ENCODE measurements at regions not wholly inside any gene's neighbourhood (a gene's known extent, or its start where the extent isn't known, plus 50 kb on each side); places are given as distances from the start of the nearest gene placed in this dataset.
"Not testable (repeated sequence)": the region's sequence is repeated elsewhere in the genome, so short reads cannot be mapped to it uniquely, and the experiment has no call there.

GRCh38 chr5:20825951-20826350 is 838.0 kb upstream of the CDH18 start:
- not testable (repeated sequence) for DNase-seq (ENCODE audit: low spot score)

- DNase-seq (ENCODE audit: low spot score): not testable (repeated sequence)
These were observed 809.2 kb upstream of the CDH18 start for GRCh38 chr5:20797216-20797615.

GRCh38 chr5:20784755-20785154 is 796.8 kb upstream of the CDH18 start:
- not testable (repeated sequence) for DNase-seq (ENCODE audit: low spot score)

GRCh38 chr5:20783484-20783883 is 795.5 kb upstream of the CDH18 start:
- DNase-seq (ENCODE audit: low spot score): not testable (repeated sequence)

- not testable (repeated sequence) for DNase-seq (ENCODE audit: low spot score)
These were observed 783.3 kb upstream of the CDH18 start for GRCh38 chr5:20771338-20771737.

GRCh38 chr5:20765074-20765473 is 777.1 kb upstream of the CDH18 start:
- not testable (repeated sequence) for DNase-seq (ENCODE audit: low spot score)

- DNase-seq (ENCODE audit: low spot score): not testable (repeated sequence)
These were observed 771.5 kb upstream of the CDH18 start for GRCh38 chr5:20759459-20759858.

GRCh38 chr5:20752179-20752578 is 764.2 kb upstream of the CDH18 start:
- DNase-seq (ENCODE audit: low spot score): not testable (repeated sequence)

- DNase-seq (ENCODE audit: low spot score): not testable (repeated sequence)
These were observed 747.7 kb upstream of the CDH18 start for GRCh38 chr5:20735715-20736114.

GRCh38 chr5:20732223-20732622 is 744.2 kb upstream of the CDH18 start:
- DNase-seq (ENCODE audit: low spot score): not testable (repeated sequence)

- DNase-seq (ENCODE audit: low spot score): not testable (repeated sequence)
These were observed 733.3 kb upstream of the CDH18 start for GRCh38 chr5:20721286-20721685.

GRCh38 chr5:20711520-20712155 is 723.6 kb upstream of the CDH18 start:
- DNase-seq (ENCODE audit: low spot score): not testable (repeated sequence)

- DNase-seq (ENCODE audit: low spot score): not testable (repeated sequence)
These were observed 719.6 kb upstream of the CDH18 start for GRCh38 chr5:20707634-20708033.

- DNase-seq (ENCODE audit: low spot score): no peak
These were observed 706.1 kb upstream of the CDH18 start for GRCh38 chr5:20694121-20694520.

GRCh38 chr5:20692913-20693312 is 704.9 kb upstream of the CDH18 start:
- no peak for DNase-seq (ENCODE audit: low spot score)

- DNase-seq (ENCODE audit: low spot score): no peak
These were observed 695.4 kb upstream of the CDH18 start for GRCh38 chr5:20683241-20683940.

- no peak for DNase-seq (ENCODE audit: low spot score)
These were observed 692.8 kb upstream of the CDH18 start for GRCh38 chr5:20680718-20681302.

- no peak for DNase-seq (ENCODE audit: low spot score)
These were observed 690.9 kb upstream of the CDH18 start for GRCh38 chr5:20678814-20679298.

- DNase-seq (ENCODE audit: low spot score): no peak
These were observed 690.4 kb upstream of the CDH18 start for GRCh38 chr5:20678386-20678785.

GRCh38 chr5:20660588-20660987 is 672.6 kb upstream of the CDH18 start:
- no peak for DNase-seq (ENCODE audit: low spot score)

GRCh38 chr5:20656262-20656661 is 668.3 kb upstream of the CDH18 start:
- DNase-seq (ENCODE audit: low spot score): no peak

- no peak for DNase-seq (ENCODE audit: low spot score)
These were observed 667.2 kb upstream of the CDH18 start for GRCh38 chr5:20655211-20655610.

GRCh38 chr5:20654746-20655145 is 666.7 kb upstream of the CDH18 start:
- DNase-seq (ENCODE audit: low spot score): no peak

Measured in Ammon's horn (tissue), 1 donor.